Epithelial cell of proximal tubule (primary cell): ENCODE measurements at regions not wholly inside any gene's neighbourhood (a gene's known extent, or its start where the extent isn't known, plus 50 kb on each side); places are given as distances from the start of the nearest gene placed in this dataset.

Source experiments
- DNase-seq: peaks from one replicate; pipeline ENCODE4 v3.0.0-alpha.2; 2011; ENCODE audit warnings: low read depth
- H3K4me3 ChIP-seq: 2 replicates; pipeline ENCODE4 v1.5.1; 2011; ENCODE audit warnings: low read depth, mild to moderate bottlenecking, low read length
- TF ChIP-seq, protein P1 (sequence below): conservative IDR thresholded peaks from 2 replicates; pipeline ENCODE4 v1.5.1; 2012; ENCODE audit warnings: low read depth, mild to moderate bottlenecking, low read length

DNA sequence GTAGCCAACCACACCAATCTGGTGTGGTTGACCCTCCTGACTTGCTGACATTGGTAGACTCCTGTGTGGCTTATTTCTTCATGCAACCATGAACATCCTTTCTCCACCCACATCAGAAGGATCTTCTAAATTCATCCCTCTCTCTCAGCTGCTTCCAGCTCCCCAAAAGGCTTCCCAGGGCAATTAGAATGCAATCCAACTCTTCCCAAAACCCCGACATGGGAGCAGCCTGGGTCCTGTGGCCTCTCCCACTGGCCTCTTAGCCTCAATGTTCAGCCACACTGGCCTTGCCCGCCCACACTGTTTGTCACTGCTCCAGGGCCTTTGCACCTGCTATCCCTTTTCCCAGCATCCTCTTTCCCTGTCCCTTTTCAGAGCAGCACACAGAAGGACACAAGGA is 199.8 kb upstream of the SGCG start:
- no peak for DNase-seq
- no peak overlapping the region for H3K4me3 ChIP-seq
- TF ChIP-seq, protein P1, sequence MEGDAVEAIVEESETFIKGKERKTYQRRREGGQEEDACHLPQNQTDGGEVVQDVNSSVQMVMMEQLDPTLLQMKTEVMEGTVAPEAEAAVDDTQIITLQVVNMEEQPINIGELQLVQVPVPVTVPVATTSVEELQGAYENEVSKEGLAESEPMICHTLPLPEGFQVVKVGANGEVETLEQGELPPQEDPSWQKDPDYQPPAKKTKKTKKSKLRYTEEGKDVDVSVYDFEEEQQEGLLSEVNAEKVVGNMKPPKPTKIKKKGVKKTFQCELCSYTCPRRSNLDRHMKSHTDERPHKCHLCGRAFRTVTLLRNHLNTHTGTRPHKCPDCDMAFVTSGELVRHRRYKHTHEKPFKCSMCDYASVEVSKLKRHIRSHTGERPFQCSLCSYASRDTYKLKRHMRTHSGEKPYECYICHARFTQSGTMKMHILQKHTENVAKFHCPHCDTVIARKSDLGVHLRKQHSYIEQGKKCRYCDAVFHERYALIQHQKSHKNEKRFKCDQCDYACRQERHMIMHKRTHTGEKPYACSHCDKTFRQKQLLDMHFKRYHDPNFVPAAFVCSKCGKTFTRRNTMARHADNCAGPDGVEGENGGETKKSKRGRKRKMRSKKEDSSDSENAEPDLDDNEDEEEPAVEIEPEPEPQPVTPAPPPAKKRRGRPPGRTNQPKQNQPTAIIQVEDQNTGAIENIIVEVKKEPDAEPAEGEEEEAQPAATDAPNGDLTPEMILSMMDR, result no peak

GRCh38 chr13:22993148-22993547 is 187.6 kb upstream of the SGCG start:
- TF ChIP-seq, protein P1, result no peak
- H3K4me3 ChIP-seq, result no peak overlapping the region
- no peak for DNase-seq

GRCh38 chr13:23003446-23003845 is 177.3 kb upstream of the SGCG start:
- TF ChIP-seq, protein P1, result no peak
- H3K4me3 ChIP-seq, result no peak overlapping the region
- no peak for DNase-seq

GRCh38 chr13:23007426-23007825 is 173.4 kb upstream of the SGCG start:
- no peak overlapping the region for H3K4me3 ChIP-seq
- DNase-seq, result no peak
- TF ChIP-seq, protein P1, result no peak

DNA sequence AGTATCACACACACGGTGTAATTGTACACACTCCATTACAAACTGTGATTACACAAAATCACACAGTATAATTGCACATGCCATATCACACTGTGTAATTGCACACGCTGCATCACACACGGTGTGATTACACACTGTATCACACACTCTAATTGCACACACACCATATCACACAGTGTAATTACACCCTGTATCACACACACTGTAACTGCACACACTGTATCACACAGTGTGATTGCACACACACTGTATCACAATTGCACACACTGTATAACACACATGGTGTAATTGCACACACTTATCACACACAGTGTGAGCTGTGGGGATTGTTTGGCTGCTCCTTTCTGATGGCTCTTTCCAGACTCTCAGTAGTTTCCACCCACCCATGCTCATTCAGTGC is 162.6 kb upstream of the SGCG start:
- DNase-seq, result no peak
- TF ChIP-seq, protein P1, result no peak

DNA sequence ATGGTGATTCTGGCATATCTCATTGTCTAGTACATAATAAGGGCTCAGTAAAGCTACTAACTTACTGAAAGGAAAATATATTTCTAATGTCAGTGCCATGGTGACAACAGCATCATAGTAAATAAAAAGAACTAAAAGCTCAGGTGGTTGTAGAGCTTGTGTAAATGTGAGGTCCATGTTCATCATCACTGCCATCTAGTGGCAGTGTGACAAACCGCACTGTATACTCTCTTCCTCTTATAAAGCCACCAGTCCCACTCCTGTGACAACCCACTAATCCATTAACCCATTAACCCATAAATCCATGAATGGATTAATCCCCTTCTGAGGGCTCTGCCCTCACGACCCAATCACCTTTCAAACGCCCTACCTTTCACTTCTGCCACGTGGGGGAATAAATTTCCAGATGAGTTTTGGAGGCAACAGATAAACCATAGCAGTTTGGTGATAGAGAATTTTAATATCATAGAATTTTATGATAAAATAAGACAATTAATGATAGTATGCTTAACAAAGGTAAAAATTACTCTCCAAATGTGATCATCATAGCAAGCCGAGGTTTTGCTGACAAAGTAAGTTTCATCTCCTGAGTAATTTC is 160.4 kb upstream of the SGCG start:
- H3K4me3 ChIP-seq, result no peak overlapping the region
- TF ChIP-seq, protein P1, result peak; percentile 91
- DNase-seq, result no peak

More for the DNA sequence above, 162.6 kb upstream of the SGCG start:
- H3K4me3 ChIP-seq, result no peak overlapping the region

- TF ChIP-seq, protein P1, result no peak
- no peak overlapping the region for H3K4me3 ChIP-seq
- DNase-seq, result no peak
Measured at GRCh38 chr13:23021906-23022305, 158.9 kb upstream of the SGCG start.
